PC-3 (cell line): ENCODE measurements at regions not wholly inside any gene's neighbourhood (a gene's known extent, or its start where the extent isn't known, plus 50 kb on each side); places are given as distances from the start of the nearest gene placed in this dataset.
"Not testable (repeated sequence)": the region's sequence is repeated elsewhere in the genome, so short reads cannot be mapped to it uniquely, and the experiment has no call there.

Experiments
- ATAC-seq: fragments of 200-7000 bp; cut with Tn5 transposase; 2 replicates; pipeline ENCODE4 v1.9.1; 2020; ENCODE audit warnings: mild to moderate bottlenecking, moderate library complexity
- BruUV-seq: library from RNA; stranded (reverse); fragments of 400-500 nt; replicated peaks from 2 replicates; lab custom pipeline; 2021; lab: Mats Ljungman, UMichigan
- CTCF ChIA-PET: fragments of 300-600 bp; sonication (Branson Sonifier 250); formaldehyde crosslinking; loops from one replicate; lab custom pipeline; 2022; ENCODE audit warnings: antibody characterized with exemption; lab: Charles Lee
- POLR2A ChIA-PET: fragments of 300-600 bp; sonication (Branson Sonifier 250); formaldehyde crosslinking; loops from one replicate; lab custom pipeline; 2022; ENCODE audit warnings: antibody characterized with exemption; ENCODE audit not compliant: unreplicated experiment; lab: Charles Lee
- DNase-seq: peaks from one replicate; pipeline ENCODE4 v3.0.0-alpha.2; 2015
- H2AFZ ChIP-seq: fragments of 300-600 bp; sonication (generic); 2 replicates; pipeline ENCODE4 v1.6.0; 2016; ENCODE audit warnings: antibody characterized with exemption, low read length
- H3F3A ChIP-seq: fragments of 300-600 bp; sonication (generic); one replicate; pipeline ENCODE4 v1.6.0; 2017; ENCODE audit warnings: antibody characterized with exemption, low read length, control low read depth, mild to moderate bottlenecking; ENCODE audit not compliant: unreplicated experiment
- H3K27ac ChIP-seq: fragments of 300-600 bp; sonication (generic); 2 replicates; pipeline ENCODE4 v1.5.1; 2016; ENCODE audit warnings: mild to moderate bottlenecking, low read length
- H3K27me3 ChIP-seq: fragments of 300-600 bp; sonication (generic); 2 replicates; pipeline ENCODE4 v1.6.1; 2016; ENCODE audit warnings: low read length, mixed read lengths
- H3K36me3 ChIP-seq: fragments of 300-600 bp; sonication (generic); 2 replicates; pipeline ENCODE4 v1.6.1; 2016; ENCODE audit warnings: low read depth, mixed run types, low read length, mixed read lengths
- H3K4me1 ChIP-seq: fragments of 300-600 bp; sonication (generic); 2 replicates; pipeline ENCODE4 v1.5.1; 2016; ENCODE audit warnings: low read length; ENCODE audit not compliant: insufficient read depth
- H3K4me2 ChIP-seq: fragments of 300-600 bp; sonication (generic); 2 replicates; pipeline ENCODE4 v1.6.0; 2016; ENCODE audit warnings: low read length
- H3K4me3 ChIP-seq: fragments of 300-600 bp; sonication (generic); 2 replicates; pipeline ENCODE4 v1.5.1; 2016; ENCODE audit warnings: mild to moderate bottlenecking, low read length, mixed read lengths
- H3K79me2 ChIP-seq: fragments of 300-600 bp; sonication (generic); 2 replicates; pipeline ENCODE4 v1.6.1; 2017; ENCODE audit warnings: low read length, mixed read lengths
- H3K9ac ChIP-seq: fragments of 300-600 bp; sonication (generic); 2 replicates; pipeline ENCODE4 v1.6.0; 2016; ENCODE audit warnings: mild to moderate bottlenecking, low read length
- H3K9me2 ChIP-seq: fragments of 300-600 bp; sonication (generic); replicated peaks from 2 replicates; pipeline ENCODE4 v1.6.1; 2016; ENCODE audit warnings: mixed run types, low read length, mixed read lengths
- H3K9me3 ChIP-seq: fragments of 300-600 bp; sonication (generic); 2 replicates; pipeline ENCODE4 v1.6.1; 2016; ENCODE audit warnings: low read length, mixed read lengths
- H4K20me1 ChIP-seq: fragments of 300-600 bp; sonication (generic); 2 replicates; pipeline ENCODE4 v1.6.1; 2016; ENCODE audit warnings: low read length, mixed read lengths
- CTCF ChIP-seq: fragments of 300-600 bp; sonication (generic); conservative IDR thresholded peaks from 2 replicates; pipeline ENCODE4 v1.5.1; 2017; ENCODE audit warnings: antibody characterized with exemption, low read depth, mild to moderate bottlenecking, low read length
- EZH2 ChIP-seq: fragments of 300-600 bp; sonication (generic); IDR thresholded peaks from one replicate; pipeline ENCODE4 v1.6.1; 2017; ENCODE audit warnings: antibody characterized with exemption, mild to moderate bottlenecking, low read length; ENCODE audit not compliant: unreplicated experiment
- EZH2phosphoT487 ChIP-seq: fragments of 300-600 bp; sonication (generic); IDR thresholded peaks from 2 replicates; pipeline ENCODE4 v1.6.1; 2018; ENCODE audit warnings: mild to moderate bottlenecking, antibody characterized with exemption, low read length, borderline replicate concordance
- intact Hi-C: fragments of 100-400 bp; cut with micrococcal nuclease; formaldehyde crosslinking; loops from 2 replicates; pipeline ENCODE4 v1.9.0; 2023

- Histone ChIP-seq H3K4me1 (no peaks in the 10 kb centered on the region), H3K36me3 (no peaks in the 10 kb centered on the region), H3K9me2 (no peaks in the 10 kb centered on the region), H3F3A (no peaks in the 10 kb centered on the region), H3K9me3 (no peaks in the 10 kb centered on the region), H3K79me2 (no peaks in the 10 kb centered on the region), H3K4me2 (no peak overlapping the region), H3K27ac (no peak overlapping the region), H3K9ac (no peak overlapping the region), H3K27me3 (no peaks in the 10 kb centered on the region), H2AFZ (no peak overlapping the region), H4K20me1 (no peaks in the 10 kb centered on the region), H3K4me3 (no peak overlapping the region)
- ChIA-PET CTCF (no interaction called here), POLR2A (no interaction called here)
- TF ChIP-seq EZH2phosphoT487 (no peak), EZH2 (no peak), CTCF (no peak)
- DNase-seq (no peak), ATAC-seq (no peak)
- BruUV-seq = no TSS peak
- intact Hi-C loops = no loop called here
Observed at GRCh38 chr11:43177975-43178374, 133.8 kb upstream of the API5 start.

GRCh38 chr11:43194459-43194858 lies 117.3 kb upstream of the API5 start:
- not testable (repeated sequence) for H3K9me2 ChIP-seq

GRCh38 chr11:43197379-43197778 lies 114.4 kb upstream of the API5 start:
- no peak for TF ChIP-seq EZH2phosphoT487
- no peak for TF ChIP-seq CTCF
- no peak for TF ChIP-seq EZH2
- no peak for ATAC-seq
- ChIA-PET POLR2A (no interaction called here), CTCF (no interaction called here)
- Histone ChIP-seq H3K79me2 (no peaks in the 10 kb centered on the region), H3K27me3 (no peaks in the 10 kb centered on the region), H3K9ac (no peak overlapping the region), H4K20me1 (no peaks in the 10 kb centered on the region), H3K9me2 (no peaks in the 10 kb centered on the region), H3K4me1 (no peaks in the 10 kb centered on the region), H3F3A (no peaks in the 10 kb centered on the region), H3K27ac (no peak overlapping the region), H3K4me3 (no peak overlapping the region), H3K4me2 (no peak overlapping the region), H3K9me3 (no peaks in the 10 kb centered on the region), H3K36me3 (no peaks in the 10 kb centered on the region), H2AFZ (no peak overlapping the region)
- no TSS peak for BruUV-seq
- intact Hi-C loops = no loop called here
- DNase-seq = peak; percentile 4

More at GRCh38 chr11:43194459-43194858, 117.3 kb upstream of the API5 start:
- H3K9ac ChIP-seq, H3K27ac ChIP-seq, POLR2A ChIA-PET, DNase-seq, H3K4me1 ChIP-seq, H3K27me3 ChIP-seq, H3K4me3 ChIP-seq, H3K9me3 ChIP-seq, H3F3A ChIP-seq, ATAC-seq, H2AFZ ChIP-seq, intact Hi-C loops, H3K36me3 ChIP-seq, BruUV-seq, H4K20me1 ChIP-seq, H3K79me2 ChIP-seq, H3K4me2 ChIP-seq, CTCF ChIA-PET: not testable (repeated sequence)
